Cardiac muscle cell (in vitro differentiated cells and primary cell): ENCODE measurements at regions not wholly inside any gene's neighbourhood (a gene's known extent, or its start where the extent isn't known, plus 50 kb on each side); places are given as distances from the start of the nearest gene placed in this dataset.

ENCODE experiments used
- DNase-seq, 2 donors: peaks; one replicate each; pipeline versions ENCODE4 v3.0.0 to v3.0.0-alpha.2; 2010 to 2017; ENCODE audit warnings: low read depth in 1 of 2, low spot score in 1 of 2
- H3K27ac ChIP-seq: fragments of 200-600 bp; sonication (generic); 2 replicates; pipeline ENCODE4 v1.5.1; 2016
- H3K27me3 ChIP-seq: fragments of 200-600 bp; sonication (generic); 2 replicates; pipeline ENCODE4 v1.6.0; 2016; ENCODE audit warnings: control low read depth
- H3K36me3 ChIP-seq: fragments of 200-600 bp; sonication (generic); 2 replicates; pipeline ENCODE4 v1.5.1; 2016; ENCODE audit warnings: control low read depth
- H3K4me1 ChIP-seq: fragments of 200-600 bp; sonication (generic); 2 replicates; pipeline ENCODE4 v1.8.1; 2017; ENCODE audit warnings: low read depth, mild to moderate bottlenecking, mixed run types
- H3K4me3 ChIP-seq: fragments of 200-600 bp; sonication (generic); 2 replicates; pipeline ENCODE4 v1.5.1; 2016; ENCODE audit warnings: mild to moderate bottlenecking
- H3K9me3 ChIP-seq: fragments of 200-600 bp; sonication (generic); 2 replicates; pipeline ENCODE4 v1.5.1; 2017; ENCODE audit warnings: low read depth, mild to moderate bottlenecking, control low read depth
- TF ChIP-seq, protein P1 (sequence below): IDR thresholded peaks from 2 replicates; pipeline ENCODE4 v1.5.1; 2012; ENCODE audit warnings: low read depth, mild to moderate bottlenecking, low read length

- Histone ChIP-seq H3K9me3 (no peaks in the 10 kb centered on the region), H3K36me3 (no peaks in the 10 kb centered on the region), H3K27me3 (no peaks in the 10 kb centered on the region), H3K27ac (no peak overlapping the region), H3K4me3 (no peak overlapping the region), H3K4me1 (no peaks in the 10 kb centered on the region)
- no peak for DNase-seq
- TF ChIP-seq, protein P1, sequence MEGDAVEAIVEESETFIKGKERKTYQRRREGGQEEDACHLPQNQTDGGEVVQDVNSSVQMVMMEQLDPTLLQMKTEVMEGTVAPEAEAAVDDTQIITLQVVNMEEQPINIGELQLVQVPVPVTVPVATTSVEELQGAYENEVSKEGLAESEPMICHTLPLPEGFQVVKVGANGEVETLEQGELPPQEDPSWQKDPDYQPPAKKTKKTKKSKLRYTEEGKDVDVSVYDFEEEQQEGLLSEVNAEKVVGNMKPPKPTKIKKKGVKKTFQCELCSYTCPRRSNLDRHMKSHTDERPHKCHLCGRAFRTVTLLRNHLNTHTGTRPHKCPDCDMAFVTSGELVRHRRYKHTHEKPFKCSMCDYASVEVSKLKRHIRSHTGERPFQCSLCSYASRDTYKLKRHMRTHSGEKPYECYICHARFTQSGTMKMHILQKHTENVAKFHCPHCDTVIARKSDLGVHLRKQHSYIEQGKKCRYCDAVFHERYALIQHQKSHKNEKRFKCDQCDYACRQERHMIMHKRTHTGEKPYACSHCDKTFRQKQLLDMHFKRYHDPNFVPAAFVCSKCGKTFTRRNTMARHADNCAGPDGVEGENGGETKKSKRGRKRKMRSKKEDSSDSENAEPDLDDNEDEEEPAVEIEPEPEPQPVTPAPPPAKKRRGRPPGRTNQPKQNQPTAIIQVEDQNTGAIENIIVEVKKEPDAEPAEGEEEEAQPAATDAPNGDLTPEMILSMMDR = no peak
Observed at GRCh38 chr1:182128502-182128901, 67.0 kb upstream of the ZNF648 start.

- no peaks in the 10 kb centered on the region for H3K36me3 ChIP-seq
- no peak for DNase-seq
- no peak overlapping the region for H3K27ac ChIP-seq
- no peaks in the 10 kb centered on the region for H3K9me3 ChIP-seq
- H3K27me3 ChIP-seq = no peaks in the 10 kb centered on the region
- TF ChIP-seq, protein P1 = no peak
- H3K4me3 ChIP-seq = no peak overlapping the region
- H3K4me1 ChIP-seq = no peaks in the 10 kb centered on the region
Observed at GRCh38 chr1:182127656-182128055, 66.1 kb upstream of the ZNF648 start.

DNA sequence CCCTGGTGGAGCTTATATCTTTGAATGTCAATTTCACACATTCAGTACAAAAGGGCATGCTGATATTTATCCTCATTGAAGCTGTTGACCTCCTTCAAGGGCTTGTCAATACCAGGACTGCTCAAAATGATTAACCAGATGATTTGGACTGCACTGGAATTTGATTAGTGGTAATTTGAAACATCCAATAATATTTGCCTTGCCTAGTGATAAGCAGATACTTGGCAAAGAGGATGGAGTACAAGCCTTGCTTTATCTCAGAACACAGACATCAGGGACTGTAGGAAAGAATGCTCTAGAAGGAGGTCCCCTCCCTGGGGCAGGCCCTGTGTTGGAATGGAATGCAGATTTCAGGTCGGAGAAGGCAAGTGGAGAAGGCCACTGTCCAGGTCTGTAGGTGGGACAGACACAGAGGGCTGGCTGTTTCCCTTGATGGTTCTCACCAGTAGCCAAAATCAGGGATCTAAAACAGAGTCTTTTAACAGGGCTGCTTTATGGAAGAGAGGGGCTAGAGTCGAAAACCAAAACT is 64.8 kb upstream of the ZNF648 start:
- no peak for DNase-seq
- no peak overlapping the region for H3K27ac ChIP-seq
- no peaks in the 10 kb centered on the region for H3K9me3 ChIP-seq
- TF ChIP-seq, protein P1 = no peak
- H3K4me1 ChIP-seq = no peaks in the 10 kb centered on the region
- no peak overlapping the region for H3K4me3 ChIP-seq
- no peaks in the 10 kb centered on the region for H3K27me3 ChIP-seq
- H3K36me3 ChIP-seq = no peaks in the 10 kb centered on the region

GRCh38 chr1:182122913-182123260 is 61.4 kb upstream of the ZNF648 start:
- H3K4me3 ChIP-seq = no peak overlapping the region
- no peaks in the 10 kb centered on the region for H3K4me1 ChIP-seq
- no peaks in the 10 kb centered on the region for H3K9me3 ChIP-seq
- no peaks in the 10 kb centered on the region for H3K36me3 ChIP-seq
- H3K27me3 ChIP-seq = no peaks in the 10 kb centered on the region
- H3K27ac ChIP-seq = no peak overlapping the region
- TF ChIP-seq, protein P1 = no peak
- DNase-seq = no peak

GRCh38 chr1:182122256-182122912 is 60.9 kb upstream of the ZNF648 start:
- no peaks in the 10 kb centered on the region for H3K27me3 ChIP-seq
- H3K4me1 ChIP-seq = no peaks in the 10 kb centered on the region
- no peak overlapping the region for H3K4me3 ChIP-seq
- no peaks in the 10 kb centered on the region for H3K36me3 ChIP-seq
- TF ChIP-seq, protein P1 = no peak
- H3K9me3 ChIP-seq = no peaks in the 10 kb centered on the region
- DNase-seq = no peak
- no peak overlapping the region for H3K27ac ChIP-seq

- H3K36me3 ChIP-seq = no peaks in the 10 kb centered on the region
- TF ChIP-seq, protein P1 = no peak
- H3K4me1 ChIP-seq = no peaks in the 10 kb centered on the region
- H3K27ac ChIP-seq = no peak overlapping the region
- H3K4me3 ChIP-seq = no peak overlapping the region
- H3K27me3 ChIP-seq = no peaks in the 10 kb centered on the region
- no peak for DNase-seq
- H3K9me3 ChIP-seq = no peaks in the 10 kb centered on the region
Observed at GRCh38 chr1:182121787-182122186, 60.3 kb upstream of the ZNF648 start.
